ENCODE measurements at regions not wholly inside any gene's neighbourhood (a gene's known extent, or its start where the extent isn't known, plus 50 kb on each side); places are given as distances from the start of the nearest gene placed in this dataset.

DNA sequence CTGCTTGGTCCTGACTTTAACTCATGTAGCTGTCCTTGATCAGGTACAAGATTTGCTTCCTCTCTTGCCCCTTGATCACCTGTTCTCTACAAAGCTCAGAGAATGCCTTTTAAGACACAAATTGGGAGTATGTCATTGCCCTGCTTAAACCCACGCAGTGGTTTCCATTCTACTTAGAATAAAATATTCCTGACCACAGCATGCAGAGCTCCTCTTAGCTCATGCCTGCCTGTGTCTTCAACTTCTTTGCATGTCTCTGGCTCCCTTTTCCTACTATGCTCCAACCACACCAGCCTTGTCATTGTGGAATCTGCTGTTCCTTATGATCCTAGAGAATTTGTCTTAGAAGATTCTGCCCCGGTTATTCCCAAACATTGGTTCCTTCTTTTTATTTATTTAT is 393.1 kb downstream of the RRAGC start:
- Histone ChIP-seq H3K36me3 (no peaks in the 10 kb centered on the region), H3K9me3 (no peaks in the 10 kb centered on the region), H3K4me1 (no peaks in the 10 kb centered on the region), H3K27me3 (no peaks in the 10 kb centered on the region), H3K27ac (no peak overlapping the region), H3K4me3 (no peak overlapping the region)
- DNase-seq = no peak
- no peak for TF ChIP-seq CTCF (IDR thresholded peaks at IDR 0.05)
- TF ChIP-seq POLR2A (IDR thresholded peaks at IDR 0.05) = no peak

- no peaks in the 10 kb centered on the region for H3K9me3 ChIP-seq
- no peaks in the 10 kb centered on the region for H3K27me3 ChIP-seq
- no peaks in the 10 kb centered on the region for H3K4me1 ChIP-seq
- no peak overlapping the region for H3K27ac ChIP-seq
- no peak for DNase-seq
- no peak overlapping the region for H3K4me3 ChIP-seq
- TF ChIP-seq POLR2A (IDR thresholded peaks at IDR 0.05) (no peak), CTCF (IDR thresholded peaks at IDR 0.05) (no peak)
- no peaks in the 10 kb centered on the region for H3K36me3 ChIP-seq
Measured at GRCh38 chr1:38465460-38465859, 394.1 kb downstream of the RRAGC start.

GRCh38 chr1:38464071-38464661 is 395.4 kb downstream of the RRAGC start:
- H3K4me1 ChIP-seq = no peaks in the 10 kb centered on the region
- no peak overlapping the region for H3K27ac ChIP-seq
- H3K4me3 ChIP-seq = no peak overlapping the region
- H3K27me3 ChIP-seq = no peaks in the 10 kb centered on the region
- H3K36me3 ChIP-seq = no peaks in the 10 kb centered on the region
- no peak for DNase-seq
- TF ChIP-seq CTCF (IDR thresholded peaks at IDR 0.05) (no peak), POLR2A (IDR thresholded peaks at IDR 0.05) (no peak)
- H3K9me3 ChIP-seq = no peaks in the 10 kb centered on the region

DNA sequence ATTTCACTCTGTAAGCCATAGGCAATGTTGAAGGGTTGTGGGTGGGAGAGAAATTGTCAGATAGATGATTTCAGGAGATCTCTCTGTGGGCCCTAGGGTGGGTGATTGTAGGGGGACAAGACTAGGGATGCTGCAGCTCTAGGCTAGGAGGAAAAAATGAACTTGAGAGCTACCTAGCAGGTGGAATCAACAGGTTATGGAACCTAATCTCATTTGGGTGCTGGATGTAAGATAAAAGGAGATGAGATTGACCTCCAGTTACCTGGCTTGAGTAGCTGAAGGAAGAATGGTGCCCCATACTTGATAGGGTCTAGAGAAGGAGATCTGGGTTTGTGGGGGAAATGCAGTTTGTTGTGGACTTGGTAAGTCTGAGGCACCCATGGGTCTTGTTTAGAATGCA is 396.5 kb downstream of the RRAGC start:
- TF ChIP-seq POLR2A (IDR thresholded peaks at IDR 0.05) (no peak), CTCF (IDR thresholded peaks at IDR 0.05) (no peak)
- H3K27me3 ChIP-seq = no peaks in the 10 kb centered on the region
- no peak overlapping the region for H3K27ac ChIP-seq
- no peaks in the 10 kb centered on the region for H3K36me3 ChIP-seq
- H3K4me1 ChIP-seq = no peaks in the 10 kb centered on the region
- no peak for DNase-seq
- H3K9me3 ChIP-seq = no peaks in the 10 kb centered on the region
- H3K4me3 ChIP-seq = no peak overlapping the region

- TF ChIP-seq POLR2A (IDR thresholded peaks at IDR 0.05) (no peak), CTCF (IDR thresholded peaks at IDR 0.05) (no peak)
- DNase-seq = no peak
- no peaks in the 10 kb centered on the region for H3K4me1 ChIP-seq
- H3K36me3 ChIP-seq = no peaks in the 10 kb centered on the region
- H3K27me3 ChIP-seq = no peaks in the 10 kb centered on the region
- no peaks in the 10 kb centered on the region for H3K9me3 ChIP-seq
- no peak overlapping the region for H3K4me3 ChIP-seq
- H3K27ac ChIP-seq = no peak overlapping the region
Measured at GRCh38 chr1:38456531-38456876, 403.1 kb downstream of the RRAGC start.
